ENCODE measurements at regions not wholly inside any gene's neighbourhood (a gene's known extent, or its start where the extent isn't known, plus 50 kb on each side); places are given as distances from the start of the nearest gene placed in this dataset.

GRCh38 chr5:44868541-44868940, 59.8 kb downstream of the MRPS30 start:
- WGBS, 2 donors = 67 to 70% methylated on average over 4 of the region's 4 CpGs
- no peak for TF ChIP-seq EP300 (IDR thresholded peaks at IDR 0.05)
- intact Hi-C loops (cut with DNase I) = no loop called here
- no peaks in the 10 kb centered on the region for H3K36me3 ChIP-seq
- H3K9me3 ChIP-seq = no peaks in the 10 kb centered on the region
- H3K27me3 ChIP-seq = no peaks in the 10 kb centered on the region
- no peak overlapping the region for H3K27ac ChIP-seq
- no peak for DNase-seq
- H3K4me3 ChIP-seq = no peak overlapping the region
- no peaks in the 10 kb centered on the region for H3K4me1 ChIP-seq

GRCh38 chr5:44869928-44870327, 61.2 kb downstream of the MRPS30 start:
- Histone ChIP-seq H3K36me3 (no peaks in the 10 kb centered on the region), H3K4me3 (no peak overlapping the region), H3K9me3 (no peaks in the 10 kb centered on the region), H3K27me3 (no peaks in the 10 kb centered on the region), H3K4me1 (no peaks in the 10 kb centered on the region), H3K27ac (no peak overlapping the region)
- intact Hi-C loops (cut with DNase I) = no loop called here
- WGBS, 2 donors = 59 to 64% methylated on average over 2 of the region's 2 CpGs
- no peak for TF ChIP-seq CTCF (IDR thresholded peaks at IDR 0.05)
- no peak for TF ChIP-seq EP300 (IDR thresholded peaks at IDR 0.05)
- no peak for TF ChIP-seq POLR2A (IDR thresholded peaks at IDR 0.05)
- TF ChIP-seq POLR2AphosphoS5 (IDR thresholded peaks at IDR 0.05) = no peak
- DNase-seq = no peak

GRCh38 chr5:44870430-44870829, 61.7 kb downstream of the MRPS30 start:
- Histone ChIP-seq H3K4me3 (no peak overlapping the region), H3K36me3 (no peaks in the 10 kb centered on the region), H3K27me3 (no peaks in the 10 kb centered on the region), H3K9me3 (no peaks in the 10 kb centered on the region), H3K27ac (no peak overlapping the region), H3K4me1 (no peaks in the 10 kb centered on the region)
- DNase-seq = no peak
- intact Hi-C loops (cut with DNase I) = no loop called here
- TF ChIP-seq EP300 (IDR thresholded peaks at IDR 0.05) = no peak
- TF ChIP-seq POLR2A (IDR thresholded peaks at IDR 0.05) = no peak
- TF ChIP-seq POLR2AphosphoS5 (IDR thresholded peaks at IDR 0.05) = no peak
- no peak for TF ChIP-seq CTCF (IDR thresholded peaks at IDR 0.05)

- no peak for DNase-seq
- WGBS, 2 donors = 59 to 67% methylated on average over 2 of the region's 2 CpGs
- no peak for TF ChIP-seq POLR2A (IDR thresholded peaks at IDR 0.05)
- no peak for TF ChIP-seq POLR2AphosphoS5 (IDR thresholded peaks at IDR 0.05)
- no peak for TF ChIP-seq EP300 (IDR thresholded peaks at IDR 0.05)
- no peak for TF ChIP-seq CTCF (IDR thresholded peaks at IDR 0.05)
- H3K27me3 ChIP-seq = no peaks in the 10 kb centered on the region
- H3K36me3 ChIP-seq = no peaks in the 10 kb centered on the region
- H3K9me3 ChIP-seq = no peaks in the 10 kb centered on the region
- no peak overlapping the region for H3K4me3 ChIP-seq
- no peaks in the 10 kb centered on the region for H3K4me1 ChIP-seq
- H3K27ac ChIP-seq = no peak overlapping the region
- intact Hi-C loops (cut with DNase I) = no loop called here
These were observed 62.7 kb downstream of the MRPS30 start for GRCh38 chr5:44871401-44871800.

GRCh38 chr5:44875661-44876605, 67.2 kb downstream of the MRPS30 start:
- Histone ChIP-seq H3K27me3 (no peaks in the 10 kb centered on the region), H3K27ac (no peak overlapping the region), H3K36me3 (no peaks in the 10 kb centered on the region), H3K4me1 (no peaks in the 10 kb centered on the region), H3K4me3 (no peak overlapping the region), H3K9me3 (no peaks in the 10 kb centered on the region)
- WGBS, 2 donors = 50 to 62% methylated on average over 7 of the region's 7 CpGs
- no peak for DNase-seq
- TF ChIP-seq POLR2AphosphoS5 (IDR thresholded peaks at IDR 0.05) = no peak
- intact Hi-C loops (cut with DNase I) = no loop called here

- no peak for TF ChIP-seq POLR2A (IDR thresholded peaks at IDR 0.05)
- TF ChIP-seq EP300 (IDR thresholded peaks at IDR 0.05) = no peak
- no peak for TF ChIP-seq POLR2AphosphoS5 (IDR thresholded peaks at IDR 0.05)
- no peak for TF ChIP-seq CTCF (IDR thresholded peaks at IDR 0.05)
- no peak for DNase-seq
- Histone ChIP-seq H3K36me3 (no peaks in the 10 kb centered on the region), H3K27me3 (no peaks in the 10 kb centered on the region), H3K9me3 (no peaks in the 10 kb centered on the region), H3K4me1 (no peaks in the 10 kb centered on the region), H3K27ac (no peak overlapping the region), H3K4me3 (no peak overlapping the region)
- intact Hi-C loops (cut with DNase I) = no loop called here
- 24 to 56% methylated on average over 5 of the region's 5 CpGs for WGBS, 2 donors
These were observed 72.5 kb downstream of the MRPS30 start for GRCh38 chr5:44881266-44881665.

All from sigmoid colon (tissue), 6 donors.